NCI-H345 treated with DMSO at 0.1 percent for 48 hours (cell line): ENCODE measurements at regions not wholly inside any gene's neighbourhood (a gene's known extent, or its start where the extent isn't known, plus 50 kb on each side); places are given as distances from the start of the nearest gene placed in this dataset.

Source experiments
- DNase-seq: peaks from one replicate; lab custom pipeline; 2025; ENCODE audit not compliant: unreplicated experiment; lab: John Stamatoyannopoulos, UW

DNA sequence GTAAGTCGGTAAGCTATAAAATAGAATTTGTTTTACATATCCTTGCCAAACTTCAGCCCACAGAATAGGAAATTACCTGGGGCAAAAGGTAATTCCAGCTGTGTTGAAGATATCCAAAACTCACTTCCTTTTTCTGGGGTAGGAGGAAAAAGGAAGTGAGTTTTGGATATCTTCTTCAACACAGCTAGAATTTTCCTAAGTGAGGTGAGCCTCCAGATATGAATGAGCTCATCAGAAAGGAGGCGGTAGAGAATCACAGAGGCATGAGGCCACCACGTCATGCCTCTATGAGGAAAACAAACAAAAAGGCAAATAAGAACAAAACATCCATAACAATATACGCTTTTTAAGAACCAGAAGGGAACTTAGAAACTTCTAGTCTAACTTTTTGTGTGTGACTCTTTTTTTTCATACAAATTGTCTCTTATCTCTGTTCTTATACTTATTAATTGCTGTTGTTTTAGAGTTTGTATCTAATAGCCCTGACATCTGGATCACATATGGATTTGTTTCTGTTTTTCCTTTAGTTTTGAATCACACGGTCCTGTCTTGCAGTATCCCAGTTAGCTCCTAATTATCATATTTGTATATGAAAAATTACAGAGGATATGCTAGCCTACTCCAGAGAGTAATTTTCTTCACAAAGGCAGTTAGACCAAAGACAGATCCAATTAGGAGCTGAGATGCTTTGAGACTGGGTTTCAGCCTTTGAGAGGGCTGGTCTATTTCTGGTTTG, 104.5 kb downstream of the RBM43 start:
- DNase-seq, result no peak

DNA sequence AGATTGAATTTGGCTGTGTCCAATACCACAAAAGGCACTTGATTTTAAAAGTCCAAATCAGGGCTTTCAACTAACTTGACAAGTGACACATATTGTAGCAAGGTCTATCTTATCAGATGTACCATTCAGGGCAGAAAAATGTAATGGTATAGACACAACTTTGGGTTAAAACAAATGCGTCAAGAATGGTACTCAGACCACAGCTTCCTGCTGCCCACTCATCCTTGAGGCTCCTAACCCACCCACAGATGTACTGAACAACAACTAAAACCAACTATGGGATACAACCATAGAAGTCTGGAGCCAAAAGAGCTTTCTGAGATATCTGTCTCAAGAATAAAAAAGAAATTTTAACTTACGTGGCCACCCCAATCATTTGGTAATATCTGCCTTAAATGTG, 105.2 kb downstream of the RBM43 start:
- no peak for DNase-seq

DNA sequence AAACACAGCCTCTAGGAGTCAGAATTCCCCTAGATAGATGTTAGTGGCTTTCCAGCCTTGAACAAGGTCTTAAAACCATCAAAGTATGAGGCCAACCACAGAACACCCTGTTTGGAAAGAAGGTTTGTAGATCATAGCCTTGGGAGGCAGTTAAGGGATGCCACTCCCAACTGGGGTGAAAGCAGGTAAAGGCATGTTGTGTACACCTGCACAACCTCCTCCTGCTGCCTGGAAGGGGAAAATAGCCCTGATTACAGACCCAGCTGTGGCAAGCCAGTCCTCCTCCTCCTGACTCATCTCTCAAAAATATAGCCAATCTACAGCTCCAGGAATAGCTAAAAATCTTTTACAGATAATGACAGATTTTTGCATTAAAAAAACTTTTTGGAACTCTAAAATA, 108.1 kb downstream of the RBM43 start:
- no peak for DNase-seq

DNA sequence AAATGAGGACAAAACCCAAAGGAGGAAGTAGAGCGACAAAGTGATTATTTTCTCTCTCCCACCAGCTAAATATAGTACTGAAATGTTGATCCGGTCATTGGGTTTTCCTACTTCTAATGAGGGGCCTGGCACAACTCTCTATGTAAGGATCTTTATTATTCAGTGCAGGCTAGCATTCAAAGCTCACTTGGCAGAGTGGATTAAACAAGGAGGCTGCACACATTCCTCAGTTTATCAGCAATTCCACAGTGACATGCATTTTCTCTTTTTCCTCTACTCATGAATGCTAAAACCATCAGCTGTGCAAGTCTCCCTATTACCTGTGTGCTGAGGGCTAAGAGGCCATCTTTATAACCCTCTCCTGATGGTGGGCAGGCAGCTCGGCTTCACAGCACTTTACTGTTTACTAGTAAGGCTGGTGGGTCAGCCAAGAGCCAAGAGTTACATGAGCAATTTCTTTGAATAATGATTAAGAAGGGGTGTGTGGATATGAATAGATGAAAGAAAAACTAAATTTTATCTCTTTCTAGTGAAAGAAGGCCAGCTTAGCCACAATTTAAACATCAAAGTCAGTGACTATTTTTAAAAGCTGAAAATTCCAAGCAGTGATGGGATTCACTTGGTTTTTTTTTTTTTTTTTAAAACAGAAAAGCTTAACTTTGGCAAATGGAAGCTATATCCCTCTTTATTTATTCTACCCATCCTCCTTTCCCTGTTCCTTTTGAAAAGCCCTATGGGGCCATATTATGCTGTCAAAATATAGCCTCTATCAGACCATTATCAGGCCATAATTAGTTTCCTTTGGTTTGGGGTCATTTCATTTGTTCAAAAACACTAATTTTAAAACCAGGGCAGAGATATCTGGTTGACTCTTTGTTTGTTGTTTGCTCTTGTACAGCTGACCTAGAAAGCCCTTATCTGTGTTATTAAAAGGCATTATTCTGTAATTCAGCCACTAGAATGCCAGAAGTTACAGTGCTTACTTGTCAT, 111.0 kb downstream of the RBM43 start:
- no peak for DNase-seq

GRCh38 chr2:151138507-151138906, 123.2 kb downstream of the RBM43 start:
- DNase-seq, result no peak

DNA sequence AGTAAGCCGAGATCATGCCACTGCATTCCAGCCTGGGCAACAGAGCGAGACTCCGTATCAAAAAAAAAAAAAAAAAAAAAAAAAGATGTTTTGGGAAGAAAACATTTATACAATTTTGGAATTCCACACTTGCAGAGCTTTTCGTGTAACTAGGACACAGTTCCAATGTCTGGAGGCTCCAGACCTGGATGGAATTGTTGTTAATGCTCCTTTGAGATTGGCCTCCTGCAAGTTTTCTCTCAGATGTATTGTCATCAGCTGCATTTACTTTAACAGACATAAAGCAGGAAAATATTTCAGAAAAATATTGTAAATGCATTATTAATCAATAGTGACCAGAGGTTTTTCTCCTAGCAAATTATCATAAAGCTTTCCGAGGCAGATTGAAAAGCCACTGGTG, 124.1 kb downstream of the RBM43 start:
- DNase-seq, result no peak

DNA sequence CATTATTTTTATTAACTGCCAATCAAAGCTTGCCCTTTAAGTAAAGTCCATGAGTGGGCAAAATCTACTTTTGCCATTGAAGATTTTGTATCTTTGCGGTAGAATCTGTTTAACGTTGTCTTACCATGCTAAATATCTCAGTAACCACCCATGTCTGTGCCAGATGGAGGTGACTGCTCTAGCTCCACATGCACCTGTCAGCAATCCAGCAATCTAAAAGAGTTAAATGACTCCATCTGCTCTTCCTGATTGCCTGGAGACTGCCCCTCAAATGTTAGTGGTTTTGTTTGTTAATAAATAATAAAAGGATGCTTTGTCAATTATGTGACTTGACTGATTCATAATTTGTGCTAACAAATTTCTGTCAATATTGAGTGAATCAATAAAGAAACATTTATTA, 141.7 kb downstream of the RBM43 start:
- no peak for DNase-seq

DNA sequence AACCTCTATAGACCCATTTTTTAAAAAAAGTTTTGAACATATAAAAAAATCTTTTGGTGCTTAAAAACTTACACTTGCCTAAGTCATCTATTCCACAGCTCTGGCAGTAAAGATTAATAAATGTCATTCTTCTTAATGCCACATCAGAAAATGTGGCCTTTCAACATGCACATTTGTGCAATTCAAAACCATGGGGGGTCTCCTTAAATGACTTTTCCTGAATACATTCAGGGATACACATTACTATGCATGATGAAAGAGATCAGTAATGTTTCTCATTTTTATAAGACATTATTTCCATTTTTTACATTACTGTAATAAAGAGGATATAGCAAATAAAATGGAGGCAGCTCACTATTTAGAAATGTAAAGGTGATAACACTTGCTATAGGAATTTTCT, 142.3 kb downstream of the RBM43 start:
- DNase-seq, result no peak

DNA sequence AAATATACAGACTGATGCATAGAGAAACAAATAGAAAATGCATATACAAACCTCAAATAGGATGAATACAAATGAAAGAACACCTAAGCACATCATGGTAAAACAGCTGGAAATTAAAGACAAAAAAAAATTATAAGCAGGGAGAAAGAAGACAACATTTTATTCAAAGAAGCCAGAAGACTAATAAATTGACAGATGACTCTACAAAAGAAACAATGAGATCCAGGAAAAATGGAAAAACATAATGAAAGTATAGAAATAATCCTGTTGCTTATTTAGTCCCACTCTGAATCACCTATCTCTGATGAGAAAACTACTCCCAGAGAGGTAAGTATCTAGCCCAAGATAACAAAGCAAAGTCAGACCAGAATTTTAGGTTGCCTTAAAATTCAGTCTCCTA, 143.4 kb downstream of the RBM43 start:
- no peak for DNase-seq

GRCh38 chr2:151114874-151115273, 146.8 kb downstream of the RBM43 start:
- no peak for DNase-seq

DNA sequence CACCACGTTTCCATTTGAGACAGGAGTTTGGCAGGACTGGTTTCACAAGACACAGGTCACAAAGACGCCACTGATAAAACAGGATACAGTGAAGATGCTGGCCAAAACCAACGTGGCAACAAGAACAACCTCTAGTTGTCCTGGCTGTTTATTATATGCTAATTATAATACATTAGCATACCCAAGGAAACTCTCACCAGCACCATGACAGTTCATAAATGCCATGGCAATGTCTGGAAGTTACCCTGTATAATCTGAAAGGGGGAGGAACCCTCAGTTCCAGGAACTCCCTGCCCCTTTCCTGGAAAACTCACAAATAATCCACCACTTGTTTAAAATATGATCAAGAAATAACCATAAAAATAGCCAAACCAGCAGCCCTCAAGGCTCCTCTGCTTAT, 148.3 kb downstream of the RBM43 start:
- no peak for DNase-seq

DNA sequence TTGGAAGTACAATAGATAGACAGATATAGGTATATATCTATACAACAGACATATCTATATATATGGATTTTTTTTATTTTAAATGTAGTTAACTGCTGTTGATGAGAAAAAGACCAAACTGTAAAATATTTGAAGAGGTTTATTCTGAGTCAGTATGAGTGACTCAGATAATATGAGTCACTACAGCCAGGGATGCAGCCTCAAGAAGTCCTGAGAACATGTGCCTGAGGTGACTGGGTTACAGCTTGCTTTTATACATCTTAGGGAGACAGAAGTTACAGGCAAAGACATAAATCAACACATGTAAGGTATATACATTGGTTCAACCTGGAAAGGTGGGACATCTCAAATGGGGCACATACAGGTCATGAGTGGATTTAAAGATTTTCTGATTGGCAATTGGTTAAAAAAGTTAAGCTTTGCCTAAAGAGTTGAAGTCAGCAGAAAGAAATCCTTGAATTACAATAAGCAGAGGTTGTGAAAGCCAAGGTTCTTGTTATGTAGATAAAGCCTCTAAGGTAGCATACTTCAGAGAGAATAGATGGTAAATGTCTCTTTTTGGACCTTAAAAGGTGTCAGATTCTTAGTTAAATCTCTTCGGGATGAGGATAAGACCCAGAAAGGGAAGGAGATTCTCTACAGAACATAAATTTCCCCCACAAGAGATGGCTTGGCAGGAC, 149.9 kb downstream of the RBM43 start:
- no peak for DNase-seq

- DNase-seq, result no peak
Measured at GRCh38 chr2:151106805-151107506, 154.7 kb downstream of the RBM43 start.

DNA sequence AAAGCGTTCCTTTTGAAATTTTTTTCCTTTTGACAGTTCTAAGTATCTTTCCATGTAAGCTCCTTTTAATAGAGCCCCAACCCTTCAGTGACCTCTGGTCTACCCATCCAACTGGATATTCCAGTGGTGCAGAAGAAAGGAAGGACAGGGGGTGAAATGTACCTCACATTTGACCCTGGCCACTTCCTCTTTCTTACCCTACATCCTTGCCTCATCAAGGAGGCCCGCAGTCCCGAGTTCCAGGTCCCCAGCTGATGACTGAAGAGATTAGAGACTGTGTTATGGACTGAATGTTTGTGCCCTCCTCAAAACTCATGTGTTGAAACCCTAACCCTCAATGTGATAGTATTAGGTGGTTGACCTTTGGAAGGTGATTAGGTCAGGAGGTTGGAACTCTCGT, 158.1 kb downstream of the RBM43 start:
- DNase-seq, result no peak

DNA sequence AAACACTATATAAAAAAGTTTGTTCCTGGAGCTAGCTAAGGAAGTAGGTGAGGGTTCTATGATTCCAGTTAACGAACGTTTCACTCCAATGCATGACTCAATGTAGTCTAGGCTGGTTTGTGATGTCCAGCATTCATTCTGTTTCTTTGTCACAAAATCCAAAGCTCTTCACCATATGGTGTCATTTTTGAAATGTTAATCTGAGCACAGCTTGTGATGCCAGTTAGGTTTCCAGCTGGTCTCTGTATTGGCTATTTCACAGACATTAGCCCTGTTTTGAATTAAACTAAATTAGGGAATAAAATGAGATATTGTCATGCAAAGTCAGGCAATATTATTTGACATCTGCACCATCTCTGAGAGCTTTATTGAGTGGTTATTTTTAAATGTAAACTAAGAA, 159.4 kb downstream of the RBM43 start:
- no peak for DNase-seq

- no peak for DNase-seq
Measured at GRCh38 chr2:151098841-151099240, 162.8 kb downstream of the RBM43 start.

DNA sequence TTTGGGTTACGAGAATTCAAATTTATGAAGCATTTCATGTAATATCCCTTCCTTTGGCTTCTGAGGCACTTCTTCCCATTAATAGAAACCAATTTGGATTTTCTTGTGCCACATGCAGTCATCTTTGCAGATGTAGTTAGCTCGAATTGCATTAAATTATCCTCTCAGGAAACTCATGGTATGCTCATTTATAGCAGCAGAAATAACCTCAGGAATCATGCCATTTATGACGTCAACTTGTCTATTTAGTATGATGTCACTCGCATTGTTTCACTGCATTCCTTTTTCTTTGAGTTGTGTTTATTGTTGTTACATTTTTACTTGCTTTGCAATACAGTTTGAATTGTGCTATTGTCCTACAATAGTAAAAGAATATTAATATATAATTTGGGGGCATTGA, 163.8 kb downstream of the RBM43 start:
- DNase-seq, result no peak

GRCh38 chr2:151097128-151097527, 164.5 kb downstream of the RBM43 start:
- no peak for DNase-seq

- DNase-seq, result no peak
Measured at GRCh38 chr2:151096235-151096634, 165.4 kb downstream of the RBM43 start.

DNA sequence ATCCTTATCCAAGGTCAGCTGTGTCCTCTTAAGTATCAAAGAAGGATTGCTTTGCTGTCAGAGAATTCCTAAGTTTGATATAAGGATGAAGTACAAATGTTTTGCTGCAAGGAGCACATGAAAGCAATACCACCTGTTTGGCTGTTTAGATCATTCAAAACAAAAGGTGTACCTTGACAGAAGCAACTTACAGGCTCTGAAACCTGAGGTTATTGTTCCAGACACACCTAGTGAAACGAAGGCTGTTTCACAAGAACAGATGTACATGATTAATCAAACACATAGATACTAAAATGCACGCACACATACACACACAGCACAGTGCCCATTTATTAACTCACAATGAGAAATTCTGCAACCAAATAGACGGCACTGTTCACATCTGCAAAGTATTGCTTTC, 166.2 kb downstream of the RBM43 start:
- DNase-seq, result no peak

- no peak for DNase-seq
Measured at GRCh38 chr2:151091583-151091982, 170.1 kb downstream of the RBM43 start.
